ENCODE measurements at regions not wholly inside any gene's neighbourhood (a gene's known extent, or its start where the extent isn't known, plus 50 kb on each side); places are given as distances from the start of the nearest gene placed in this dataset.
A peak's percentile ranks its signal among the peaks of the same experiment; 100 is the strongest.

- peaks cover 27% of the 10 kb centered on the region for H3K27me3 Mint-ChIP-seq
- no peak for DNase-seq
- H3K9me3 Mint-ChIP-seq = peaks cover 9 to 13% of the 10 kb centered on the region in 2 donors
These were observed 62.6 kb downstream of the MIS18A start for GRCh38 chr21:32216293-32216692.

GRCh38 chr21:32215306-32215685 lies 63.6 kb downstream of the MIS18A start:
- Mint-ChIP-seq H3K4me3 (no peak overlapping the region), H3K27ac (no peak overlapping the region), H3K27me3 (peaks cover 22% of the 10 kb centered on the region), H3K9me3 (peaks cover 1 to 5% of the 10 kb centered on the region in 2 donors), H3K4me1 (no peaks in the 10 kb centered on the region)
- DNase-seq = no peak
- no peak for ATAC-seq

More at GRCh38 chr21:32216293-32216692, 62.6 kb downstream of the MIS18A start:
- H3K4me1 Mint-ChIP-seq = no peaks in the 10 kb centered on the region
- H3K4me3 Mint-ChIP-seq = no peak overlapping the region
- no peak overlapping the region for H3K27ac Mint-ChIP-seq
- ATAC-seq = no peak

DNA sequence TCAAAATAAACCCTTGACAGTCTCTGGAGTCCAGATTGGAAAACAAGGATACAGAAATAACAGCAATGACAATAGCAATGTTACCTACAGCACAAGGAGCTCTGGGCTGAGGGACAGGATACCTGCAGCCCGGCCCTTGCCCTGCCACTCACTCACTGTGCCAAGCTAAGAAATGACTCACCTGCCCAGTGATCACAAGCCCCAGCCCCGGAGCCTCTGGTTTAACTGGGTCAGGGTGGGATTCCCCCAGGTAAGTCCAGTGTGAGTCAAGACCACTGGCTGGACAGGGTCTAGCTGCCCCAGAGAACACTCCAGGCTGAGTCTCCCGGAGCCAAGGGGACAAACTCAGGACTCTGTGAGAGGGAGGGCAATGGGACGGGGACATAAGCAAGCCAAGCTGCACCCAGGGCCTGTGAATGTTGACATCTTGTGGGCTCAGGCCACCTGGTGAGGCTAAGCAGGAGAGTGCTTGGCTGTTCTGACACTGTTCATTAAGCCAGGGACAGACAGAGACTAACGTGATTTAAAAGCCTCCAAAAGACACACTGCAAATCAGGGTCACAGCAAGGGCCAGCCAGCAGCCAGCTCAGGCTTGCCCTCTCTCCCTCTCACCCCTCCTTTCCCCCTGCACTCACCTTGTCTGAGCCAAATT lies 64.1 kb downstream of the MIS18A start:
- Mint-ChIP-seq H3K4me1 (no peaks in the 10 kb centered on the region), H3K9me3 (no peaks in the 10 kb centered on the region), H3K4me3 (no peak overlapping the region), H3K27me3 (peaks cover 17% of the 10 kb centered on the region), H3K27ac (no peak overlapping the region)
- no peak for ATAC-seq
- no peak for DNase-seq

DNA sequence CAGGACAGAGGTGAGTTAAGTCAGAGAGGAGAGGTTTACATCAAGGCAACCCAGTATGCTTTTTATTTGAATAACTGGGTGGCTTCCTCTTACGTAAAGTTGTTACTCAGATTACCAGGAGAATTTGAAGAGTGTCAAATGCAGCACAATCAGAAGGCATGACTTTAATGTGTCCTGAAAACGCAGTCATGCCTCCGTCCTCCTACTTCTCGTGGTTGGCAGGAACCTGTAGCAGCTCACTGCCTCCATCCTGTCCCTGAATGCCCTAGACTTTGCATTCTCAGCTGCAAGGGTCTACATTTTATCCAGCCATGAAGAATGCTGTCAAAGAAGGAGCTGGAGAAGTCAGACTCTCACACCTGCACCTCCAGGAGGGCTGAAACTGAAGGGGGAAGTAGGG lies 66.7 kb downstream of the MIS18A start:
- H3K4me3 Mint-ChIP-seq = no peak overlapping the region

GRCh38 chr21:32211306-32211705 lies 67.5 kb downstream of the MIS18A start:
- Mint-ChIP-seq H3K4me1 (no peaks in the 10 kb centered on the region), H3K27me3 (no peaks in the 10 kb centered on the region), H3K27ac (no peak overlapping the region), H3K4me3 (no peak overlapping the region), H3K9me3 (no peaks in the 10 kb centered on the region)
- no peak for DNase-seq
- no peak for ATAC-seq

More for the DNA sequence above, 66.7 kb downstream of the MIS18A start:
- ATAC-seq (no peak), DNase-seq (no peak)
- Mint-ChIP-seq H3K9me3 (no peaks in the 10 kb centered on the region), H3K27ac (peak overlapping the region in 1 of 2 donors; percentile 27), H3K4me1 (no peaks in the 10 kb centered on the region), H3K27me3 (peaks cover 3% of the 10 kb centered on the region)

DNA sequence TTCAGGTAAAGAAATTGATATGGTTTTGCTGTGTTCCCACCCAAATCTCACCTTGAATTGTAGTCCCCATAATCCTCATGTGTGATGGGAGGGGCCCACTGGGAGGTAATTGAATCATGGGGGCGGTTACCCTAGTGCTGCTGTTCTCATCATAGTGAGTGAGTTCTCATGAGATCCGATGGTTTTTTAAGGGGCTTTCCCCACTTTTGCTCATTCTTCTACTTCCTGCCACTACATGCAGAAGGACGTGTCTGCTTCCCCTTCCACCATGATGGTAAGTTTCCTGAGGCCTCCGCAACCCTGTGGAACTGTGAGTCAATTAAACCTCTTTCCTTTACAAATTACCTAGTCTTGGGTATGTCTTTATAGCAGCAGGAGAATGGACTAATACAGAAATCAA lies 69.3 kb downstream of the MIS18A start:
- Mint-ChIP-seq H3K27ac (no peak overlapping the region), H3K4me3 (no peak overlapping the region), H3K9me3 (no peaks in the 10 kb centered on the region), H3K4me1 (no peaks in the 10 kb centered on the region), H3K27me3 (no peaks in the 10 kb centered on the region)
- DNase-seq (no peak), ATAC-seq (no peak)

- no peak for DNase-seq
- Mint-ChIP-seq H3K4me3 (no peak overlapping the region), H3K27ac (no peak overlapping the region), H3K27me3 (no peaks in the 10 kb centered on the region), H3K4me1 (no peaks in the 10 kb centered on the region), H3K9me3 (no peaks in the 10 kb centered on the region)
- no peak for ATAC-seq
These were observed 71.5 kb downstream of the MIS18A start for GRCh38 chr21:32207406-32207716.

GRCh38 chr21:32206631-32207405 lies 72.0 kb downstream of the MIS18A start:
- no peak for ATAC-seq
- Mint-ChIP-seq H3K4me1 (no peaks in the 10 kb centered on the region), H3K4me3 (no peak overlapping the region), H3K9me3 (no peaks in the 10 kb centered on the region), H3K27me3 (no peaks in the 10 kb centered on the region), H3K27ac (no peak overlapping the region)
- DNase-seq = no peak

GRCh38 chr21:32203877-32204480 lies 74.9 kb downstream of the MIS18A start:
- Mint-ChIP-seq H3K9me3 (no peaks in the 10 kb centered on the region), H3K4me1 (no peaks in the 10 kb centered on the region), H3K4me3 (no peak overlapping the region), H3K27ac (no peak overlapping the region), H3K27me3 (no peaks in the 10 kb centered on the region)
- ATAC-seq (no peak), DNase-seq (no peak)

GRCh38 chr21:32200029-32200428 lies 78.8 kb downstream of the MIS18A start:
- Mint-ChIP-seq H3K27ac (no peak overlapping the region), H3K27me3 (no peaks in the 10 kb centered on the region), H3K4me1 (no peaks in the 10 kb centered on the region), H3K9me3 (no peaks in the 10 kb centered on the region), H3K4me3 (no peak overlapping the region)
- DNase-seq (no peak), ATAC-seq (no peak)

GRCh38 chr21:32198384-32198783 lies 80.5 kb downstream of the MIS18A start:
- Mint-ChIP-seq H3K4me1 (no peaks in the 10 kb centered on the region), H3K27ac (no peak overlapping the region), H3K27me3 (no peaks in the 10 kb centered on the region), H3K4me3 (no peak overlapping the region), H3K9me3 (no peaks in the 10 kb centered on the region)
- DNase-seq = no peak
- no peak for ATAC-seq

DNA sequence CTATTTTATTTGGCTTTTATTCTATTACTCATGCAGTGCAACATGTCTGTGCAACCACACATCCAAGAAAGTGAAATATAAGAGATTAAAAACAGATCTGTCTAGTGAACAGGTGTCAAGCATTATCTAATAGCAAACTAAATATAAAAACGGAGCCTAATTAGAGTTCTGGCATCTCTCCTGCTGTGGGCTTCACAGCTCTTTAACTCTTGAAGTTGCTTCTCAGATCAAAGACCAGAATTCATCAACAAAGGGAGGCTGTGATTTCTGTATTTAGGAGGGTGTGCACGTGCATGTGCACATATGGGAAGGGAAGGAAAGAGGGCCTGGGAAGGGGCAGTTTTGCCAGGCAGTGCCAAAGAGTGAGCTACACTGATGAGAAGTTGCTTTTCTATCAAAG lies 81.0 kb downstream of the MIS18A start:
- H3K4me3 Mint-ChIP-seq = no peak overlapping the region
- ATAC-seq = no peak
- H3K4me1 Mint-ChIP-seq = no peaks in the 10 kb centered on the region
- no peak overlapping the region for H3K27ac Mint-ChIP-seq
- H3K9me3 Mint-ChIP-seq = no peaks in the 10 kb centered on the region
- peaks cover 1% of the 10 kb centered on the region for H3K27me3 Mint-ChIP-seq
- no peak for DNase-seq

- no peak overlapping the region for H3K27ac Mint-ChIP-seq
These were observed 82.8 kb downstream of the MIS18A start for GRCh38 chr21:32196001-32196400.

GRCh38 chr21:32193098-32193465 lies 85.8 kb downstream of the MIS18A start:
- ATAC-seq = no peak

More at GRCh38 chr21:32196001-32196400, 82.8 kb downstream of the MIS18A start:
- Mint-ChIP-seq H3K27me3 (peaks cover 10% of the 10 kb centered on the region), H3K4me1 (no peaks in the 10 kb centered on the region), H3K4me3 (no peak overlapping the region), H3K9me3 (no peaks in the 10 kb centered on the region)
- DNase-seq (no peak), ATAC-seq (no peak)

DNA sequence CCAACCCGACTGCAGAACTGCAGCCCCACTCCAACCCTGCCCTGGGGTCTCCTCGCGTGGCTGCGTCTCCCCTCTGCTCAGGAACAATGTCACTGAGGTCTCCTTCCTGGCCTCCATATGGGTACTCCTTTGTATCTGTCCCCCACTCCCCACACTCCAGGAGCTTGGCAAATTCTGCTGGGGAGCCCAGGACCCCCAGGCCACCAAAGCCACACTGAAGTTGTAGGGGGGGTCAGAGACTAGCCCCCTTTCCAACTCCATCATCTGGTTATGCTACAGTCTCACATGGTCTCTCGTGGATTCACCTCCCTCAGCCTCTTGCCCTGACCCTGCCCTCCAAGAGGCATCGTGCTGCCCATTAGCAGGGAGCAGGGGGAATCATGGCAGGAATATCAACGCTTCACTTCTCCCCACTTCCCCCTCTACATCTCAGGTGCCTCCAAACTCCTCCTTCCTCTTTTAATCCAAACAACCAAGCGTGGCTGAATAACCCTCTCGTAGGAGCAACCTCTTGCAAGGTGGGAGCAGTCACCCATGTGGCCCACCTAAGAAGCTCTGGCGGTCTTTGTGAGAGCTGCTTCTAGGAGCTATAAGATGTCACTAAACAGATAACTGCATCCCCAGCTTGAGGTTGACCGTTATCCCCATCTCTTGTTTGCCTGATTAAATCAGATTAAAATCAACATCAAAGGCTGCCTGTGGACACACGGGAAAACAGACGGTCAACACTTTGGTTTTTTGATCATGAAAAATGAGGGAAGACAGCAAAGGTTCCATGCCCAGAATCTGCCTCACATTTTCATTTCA lies 86.4 kb downstream of the MIS18A start:
- H3K27me3 Mint-ChIP-seq = peaks cover 10% of the 10 kb centered on the region
- peak overlapping the region; percentile 10 to 71 for H3K27ac Mint-ChIP-seq
- DNase-seq = no peak
- no peaks in the 10 kb centered on the region for H3K4me1 Mint-ChIP-seq
- H3K9me3 Mint-ChIP-seq = no peaks in the 10 kb centered on the region
- no peak for ATAC-seq
- no peak overlapping the region for H3K4me3 Mint-ChIP-seq

More at GRCh38 chr21:32193098-32193465, 85.8 kb downstream of the MIS18A start:
- Mint-ChIP-seq H3K27ac (no peak overlapping the region), H3K9me3 (no peaks in the 10 kb centered on the region), H3K27me3 (peaks cover 10% of the 10 kb centered on the region), H3K4me1 (no peaks in the 10 kb centered on the region), H3K4me3 (no peak overlapping the region)
- no peak for DNase-seq

All from stimulated activated naive CD8-positive, alpha-beta T cell treated with anti-CD3 and anti-CD28 coated beads, Interleukin-15, amount 100 ng/mL, for 72 hours (primary cell).